ENCODE measurements at regions not wholly inside any gene's neighbourhood (a gene's known extent, or its start where the extent isn't known, plus 50 kb on each side); places are given as distances from the start of the nearest gene placed in this dataset.

DNA sequence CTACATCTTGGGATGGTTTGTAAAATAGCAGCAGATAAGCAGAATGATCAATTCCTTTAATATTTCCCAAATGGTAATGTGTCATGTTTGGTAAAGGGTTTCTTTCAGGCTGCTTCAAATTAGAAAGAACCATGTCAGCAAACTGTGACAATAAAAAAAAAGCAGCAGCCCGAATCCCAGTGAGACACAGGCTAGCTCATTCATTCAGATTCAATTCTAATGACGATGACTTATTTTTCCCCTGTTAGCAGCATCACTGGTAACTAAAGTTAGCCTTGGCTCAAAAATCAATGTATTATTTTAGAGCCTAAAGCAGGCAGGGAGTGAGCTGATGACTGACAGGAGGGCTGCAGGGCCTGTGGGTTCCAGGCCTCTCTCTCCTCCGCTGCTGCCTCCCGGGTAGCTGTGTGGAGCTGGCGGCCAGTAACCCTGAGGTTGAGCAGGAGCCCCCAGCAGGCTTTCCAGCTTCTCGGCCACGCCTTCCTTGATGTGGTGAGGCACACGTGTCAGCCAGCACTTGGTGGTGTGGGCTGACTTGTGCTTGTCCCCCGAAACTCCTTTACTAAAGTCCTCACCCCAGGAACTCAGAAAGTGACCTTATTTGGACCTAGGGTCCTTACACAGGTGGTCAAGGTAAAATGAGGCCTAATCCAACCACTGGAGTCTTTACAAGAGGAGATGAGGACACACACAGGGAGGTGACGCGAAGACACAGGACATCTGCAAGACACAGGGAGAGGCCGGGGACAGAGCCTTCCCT is 120.5 kb upstream of the HS6ST1 start:
- H3K4me3 ChIP-seq (ENCODE audit: low read length) = no peak overlapping the region
- TF ChIP-seq CTCF (conservative IDR thresholded peaks at IDR 0.05; ENCODE audit: low read length) = no peak
- no peak for DNase-seq (ENCODE audit: low read depth)

- TF ChIP-seq CTCF (conservative IDR thresholded peaks at IDR 0.05; ENCODE audit: low read length) = no peak
- no peak overlapping the region for H3K4me3 ChIP-seq (ENCODE audit: low read length)
- DNase-seq (ENCODE audit: low read depth) = no peak
Observed at GRCh38 chr2:128439791-128440665, 121.4 kb upstream of the HS6ST1 start.

DNA sequence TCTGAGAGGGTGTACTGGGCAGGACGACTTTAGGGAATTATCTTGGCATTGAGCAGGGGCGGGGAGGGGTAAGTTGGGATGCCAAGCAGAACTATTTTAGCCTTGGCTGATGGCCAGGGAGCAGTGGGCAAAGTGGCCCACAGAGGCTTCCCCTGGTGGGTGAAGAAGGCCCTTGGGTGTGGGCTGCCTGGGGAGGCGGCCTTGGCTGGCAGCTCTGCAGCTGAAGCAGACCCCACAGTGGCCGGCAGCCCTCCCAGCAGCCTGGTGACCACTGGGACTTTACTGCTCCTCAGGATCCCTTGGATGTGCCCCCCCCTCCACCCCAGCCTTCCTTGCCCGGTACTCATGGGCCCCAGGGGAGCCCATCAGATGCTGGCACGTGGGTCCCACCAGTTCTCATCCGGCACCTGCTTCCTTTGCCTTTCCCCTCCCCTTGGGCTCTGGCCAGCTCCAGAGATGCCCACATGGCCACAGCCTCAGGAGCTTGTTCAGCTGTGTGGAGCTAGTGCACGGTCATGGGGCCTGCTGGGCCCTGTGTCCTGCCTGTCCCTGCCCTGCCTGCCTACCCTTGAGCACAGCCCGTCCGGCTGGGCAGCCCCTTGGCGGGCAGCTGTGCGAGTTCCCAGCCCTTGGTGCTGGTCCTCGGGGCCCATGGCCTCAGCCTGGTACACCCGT is 122.1 kb upstream of the HS6ST1 start:
- no peak for TF ChIP-seq CTCF (conservative IDR thresholded peaks at IDR 0.05; ENCODE audit: low read length)
- no peak for DNase-seq (ENCODE audit: low read depth)

DNA sequence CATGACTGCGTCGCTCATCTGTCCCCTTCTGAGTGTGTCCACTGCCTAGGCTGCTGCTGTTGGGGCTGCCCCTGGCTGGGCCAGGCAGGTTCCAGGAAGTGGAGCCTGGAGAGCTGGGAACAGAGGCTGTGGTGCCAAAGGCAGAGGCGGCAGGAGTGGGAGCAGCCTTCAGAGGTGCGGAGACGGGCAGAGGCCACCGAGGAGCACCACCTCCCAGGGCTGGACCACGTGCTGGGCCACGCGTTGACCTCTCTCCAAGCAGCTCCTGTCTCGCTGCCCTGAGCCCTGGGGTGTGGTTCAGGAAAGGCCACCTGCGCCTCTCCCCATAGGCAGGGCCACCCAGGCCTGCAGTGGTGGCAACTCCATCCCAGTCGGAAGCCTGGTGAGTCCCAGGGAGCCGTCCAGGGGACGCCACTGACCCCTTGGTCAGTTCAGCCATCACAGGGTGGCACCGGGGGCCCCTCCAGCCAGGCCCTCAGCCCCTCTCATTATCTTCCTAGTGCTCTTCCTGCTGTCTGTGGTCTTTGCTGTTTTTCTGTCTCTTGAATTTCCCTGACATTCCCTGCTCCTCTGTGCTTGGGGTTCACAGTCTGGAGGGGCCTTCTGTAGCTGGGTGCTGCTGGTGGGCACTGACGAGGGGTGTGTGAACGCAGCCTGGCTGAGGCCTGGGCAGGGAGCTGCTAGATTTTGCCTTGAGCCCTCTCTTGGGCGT is 122.8 kb upstream of the HS6ST1 start:
- H3K4me3 ChIP-seq (ENCODE audit: low read length) = no peak overlapping the region
- no peak for TF ChIP-seq CTCF (conservative IDR thresholded peaks at IDR 0.05; ENCODE audit: low read length)
- DNase-seq (ENCODE audit: low read depth) = no peak

More for the DNA sequence above, 122.1 kb upstream of the HS6ST1 start:
- H3K4me3 ChIP-seq (ENCODE audit: low read length) = no peak overlapping the region

DNA sequence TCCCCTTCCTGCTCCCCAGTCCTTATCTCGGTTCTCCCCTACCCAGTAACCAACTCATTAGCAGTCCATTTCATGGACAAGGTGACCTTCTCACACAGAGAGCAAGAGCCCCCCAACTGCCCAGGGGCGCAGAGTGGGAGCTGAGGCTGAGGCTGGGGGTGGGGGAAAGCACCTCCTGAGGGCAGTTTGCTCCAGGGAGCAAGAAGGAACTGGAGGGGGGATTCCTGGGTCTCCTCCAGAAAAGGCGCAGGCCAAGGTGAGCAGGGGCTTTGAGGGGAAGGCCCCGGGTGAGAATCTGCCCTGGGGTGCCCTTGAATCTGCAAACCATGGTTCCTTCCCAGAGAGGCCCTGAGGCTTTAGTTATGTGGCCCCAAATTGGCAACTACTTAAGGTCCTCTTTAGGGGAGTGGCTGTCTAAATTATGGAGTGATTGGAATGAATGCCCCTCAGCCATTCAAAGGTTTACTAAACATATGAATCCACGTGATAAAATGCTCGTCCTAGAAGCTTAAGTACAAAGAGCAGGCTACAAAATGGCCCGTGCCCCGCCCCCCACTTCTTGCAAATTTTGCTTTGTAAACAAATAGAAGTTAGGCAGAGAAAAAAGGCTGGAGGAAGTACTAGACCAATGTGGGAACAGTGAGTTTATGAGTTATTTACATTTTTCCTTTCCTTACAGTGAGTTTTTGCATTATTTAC is 123.5 kb upstream of the HS6ST1 start:
- no peak overlapping the region for H3K4me3 ChIP-seq (ENCODE audit: low read length)
- TF ChIP-seq CTCF (conservative IDR thresholded peaks at IDR 0.05; ENCODE audit: low read length) = no peak
- DNase-seq (ENCODE audit: low read depth) = no peak

- DNase-seq (ENCODE audit: low read depth) = no peak
- H3K4me3 ChIP-seq (ENCODE audit: low read length) = no peak overlapping the region
- no peak for TF ChIP-seq CTCF (conservative IDR thresholded peaks at IDR 0.05; ENCODE audit: low read length)
Observed at GRCh38 chr2:128442891-128443302, 124.2 kb upstream of the HS6ST1 start.

Measured in AG10803 (cell line).